ENCODE measurements at regions not wholly inside any gene's neighbourhood (a gene's known extent, or its start where the extent isn't known, plus 50 kb on each side); places are given as distances from the start of the nearest gene placed in this dataset.
A peak's percentile ranks its signal among the peaks of the same experiment; 100 is the strongest.

- TF ChIP-seq, protein P1, sequence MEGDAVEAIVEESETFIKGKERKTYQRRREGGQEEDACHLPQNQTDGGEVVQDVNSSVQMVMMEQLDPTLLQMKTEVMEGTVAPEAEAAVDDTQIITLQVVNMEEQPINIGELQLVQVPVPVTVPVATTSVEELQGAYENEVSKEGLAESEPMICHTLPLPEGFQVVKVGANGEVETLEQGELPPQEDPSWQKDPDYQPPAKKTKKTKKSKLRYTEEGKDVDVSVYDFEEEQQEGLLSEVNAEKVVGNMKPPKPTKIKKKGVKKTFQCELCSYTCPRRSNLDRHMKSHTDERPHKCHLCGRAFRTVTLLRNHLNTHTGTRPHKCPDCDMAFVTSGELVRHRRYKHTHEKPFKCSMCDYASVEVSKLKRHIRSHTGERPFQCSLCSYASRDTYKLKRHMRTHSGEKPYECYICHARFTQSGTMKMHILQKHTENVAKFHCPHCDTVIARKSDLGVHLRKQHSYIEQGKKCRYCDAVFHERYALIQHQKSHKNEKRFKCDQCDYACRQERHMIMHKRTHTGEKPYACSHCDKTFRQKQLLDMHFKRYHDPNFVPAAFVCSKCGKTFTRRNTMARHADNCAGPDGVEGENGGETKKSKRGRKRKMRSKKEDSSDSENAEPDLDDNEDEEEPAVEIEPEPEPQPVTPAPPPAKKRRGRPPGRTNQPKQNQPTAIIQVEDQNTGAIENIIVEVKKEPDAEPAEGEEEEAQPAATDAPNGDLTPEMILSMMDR (IDR thresholded peaks at IDR 0.05) = peak; percentile 57
These were observed 155.2 kb downstream of the ZNF330 start for GRCh38 chr4:141375855-141376254.

- TF ChIP-seq, protein P1 (IDR thresholded peaks at IDR 0.05) = no peak
These were observed 156.1 kb downstream of the ZNF330 start for GRCh38 chr4:141376769-141377168.

- TF ChIP-seq, protein P1 (IDR thresholded peaks at IDR 0.05) = no peak
These were observed 166.6 kb downstream of the ZNF330 start for GRCh38 chr4:141387299-141387698.

- TF ChIP-seq, protein P1 (IDR thresholded peaks at IDR 0.05) = no peak
These were observed 167.8 kb downstream of the ZNF330 start for GRCh38 chr4:141388481-141388880.

GRCh38 chr4:141389649-141390048 is 169.0 kb downstream of the ZNF330 start:
- TF ChIP-seq, protein P1 (IDR thresholded peaks at IDR 0.05) = no peak

DNA sequence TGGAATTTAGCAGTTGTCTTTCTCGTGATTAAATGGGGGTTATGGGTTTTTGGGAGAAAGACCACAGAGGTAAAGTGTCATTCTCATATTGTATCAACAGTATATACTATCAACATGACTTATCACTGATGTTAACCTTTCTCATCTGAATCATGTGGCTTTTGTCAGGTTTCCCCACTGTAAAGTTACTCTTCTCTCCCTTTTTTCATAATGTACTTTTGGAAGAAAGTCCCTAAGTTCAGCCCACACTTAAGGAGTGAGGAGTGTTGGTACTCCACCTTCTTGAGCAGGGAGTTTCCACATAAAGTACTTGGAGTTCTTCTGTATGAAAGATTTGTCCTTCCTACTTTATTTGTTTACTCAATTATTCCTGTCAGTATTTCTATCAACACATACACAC is 169.9 kb downstream of the ZNF330 start:
- TF ChIP-seq, protein P1 (IDR thresholded peaks at IDR 0.05) = no peak

GRCh38 chr4:141391293-141391692 is 170.6 kb downstream of the ZNF330 start:
- TF ChIP-seq, protein P1 (IDR thresholded peaks at IDR 0.05) = no peak

DNA sequence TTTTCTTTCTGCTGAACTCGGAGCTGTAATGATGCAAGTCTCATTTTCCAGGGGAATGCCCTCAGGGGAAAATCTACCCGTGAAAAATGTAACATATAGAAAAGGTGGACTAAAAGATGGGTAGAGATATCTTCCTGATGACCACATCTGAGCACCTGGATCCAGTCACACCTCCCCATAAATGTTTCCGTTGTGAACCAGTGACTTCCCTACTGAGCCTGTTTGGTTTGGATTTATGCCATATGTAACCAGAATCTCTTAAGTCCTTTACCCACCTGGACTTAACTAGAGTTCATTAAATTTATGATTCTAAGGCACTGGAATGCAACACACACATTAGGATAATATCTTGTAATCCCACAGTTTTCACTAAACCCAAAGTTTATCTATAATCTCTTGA is 171.1 kb downstream of the ZNF330 start:
- TF ChIP-seq, protein P1 (IDR thresholded peaks at IDR 0.05) = no peak

All from LNCAP (cell line).